GM12891 (cell line): ENCODE measurements at regions not wholly inside any gene's neighbourhood (a gene's known extent, or its start where the extent isn't known, plus 50 kb on each side); places are given as distances from the start of the nearest gene placed in this dataset.

ENCODE experiments used
- POLR2A ChIP-seq: IDR thresholded peaks from 2 replicates; pipeline ENCODE4 v1.6.1; 2011; ENCODE audit warnings: low read depth, low read length, control low read depth
- POLR2AphosphoS5 ChIP-seq: IDR thresholded peaks from 2 replicates; pipeline ENCODE4 v1.6.1; 2011; ENCODE audit warnings: low read depth, low read length, control low read depth
- POU2F2 ChIP-seq: IDR thresholded peaks from 2 replicates; pipeline ENCODE4 v1.6.1; 2011; ENCODE audit warnings: low read depth, mild to moderate bottlenecking, control low read depth, low read length, moderate library complexity
- SPI1 ChIP-seq: IDR thresholded peaks from 2 replicates; pipeline ENCODE4 v1.6.1; 2011; ENCODE audit warnings: low read depth, low read length, control low read depth

DNA sequence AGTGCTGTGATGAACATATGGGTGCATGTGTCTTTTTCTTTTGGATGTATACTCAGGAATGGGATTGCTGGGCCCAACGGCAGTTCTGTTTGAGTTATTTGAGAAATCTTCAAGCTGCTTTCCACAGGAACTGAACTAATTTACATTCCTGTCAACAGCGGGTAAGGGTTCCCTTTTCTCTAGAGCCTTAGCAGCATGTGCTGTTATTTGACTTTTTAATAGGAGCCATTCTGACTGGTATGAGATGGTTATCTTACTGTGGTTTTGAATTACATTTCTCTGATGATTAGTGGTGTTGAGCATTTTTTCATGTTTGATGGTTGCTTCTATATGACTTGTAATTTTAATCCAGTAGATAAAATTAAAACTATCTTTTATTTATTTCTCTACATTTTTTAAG, 1168.6 kb upstream of the ALCAM start:
- no peak for TF ChIP-seq POLR2A
- no peak for TF ChIP-seq POLR2AphosphoS5
- no peak for TF ChIP-seq POU2F2
- TF ChIP-seq SPI1: no peak
